ENCODE measurements at regions not wholly inside any gene's neighbourhood (a gene's known extent, or its start where the extent isn't known, plus 50 kb on each side); places are given as distances from the start of the nearest gene placed in this dataset.

DNA sequence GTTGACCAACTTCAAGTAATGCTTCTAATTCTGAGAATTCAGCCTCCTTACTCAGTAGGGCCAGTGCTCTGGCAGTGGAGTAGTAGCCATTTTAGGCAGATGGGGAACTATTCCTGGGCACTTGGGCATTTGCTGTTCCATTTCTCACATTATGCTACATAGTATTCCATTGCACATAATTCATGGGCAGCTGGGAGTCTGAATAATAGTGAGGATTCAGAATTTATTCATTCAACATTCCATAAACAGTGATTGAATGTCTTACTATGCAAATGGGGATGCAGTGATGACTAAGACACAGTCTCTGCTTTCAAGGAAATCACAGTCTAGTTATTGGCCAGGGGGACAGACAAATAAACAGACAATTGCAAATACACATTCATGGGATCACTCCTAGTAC, 301.0 kb upstream of the KCNN2 start:
- Mint-ChIP-seq H3K4me1 (no peaks in the 10 kb centered on the region), H3K36me3 (no peaks in the 10 kb centered on the region)
- ATAC-seq, result no peak

DNA sequence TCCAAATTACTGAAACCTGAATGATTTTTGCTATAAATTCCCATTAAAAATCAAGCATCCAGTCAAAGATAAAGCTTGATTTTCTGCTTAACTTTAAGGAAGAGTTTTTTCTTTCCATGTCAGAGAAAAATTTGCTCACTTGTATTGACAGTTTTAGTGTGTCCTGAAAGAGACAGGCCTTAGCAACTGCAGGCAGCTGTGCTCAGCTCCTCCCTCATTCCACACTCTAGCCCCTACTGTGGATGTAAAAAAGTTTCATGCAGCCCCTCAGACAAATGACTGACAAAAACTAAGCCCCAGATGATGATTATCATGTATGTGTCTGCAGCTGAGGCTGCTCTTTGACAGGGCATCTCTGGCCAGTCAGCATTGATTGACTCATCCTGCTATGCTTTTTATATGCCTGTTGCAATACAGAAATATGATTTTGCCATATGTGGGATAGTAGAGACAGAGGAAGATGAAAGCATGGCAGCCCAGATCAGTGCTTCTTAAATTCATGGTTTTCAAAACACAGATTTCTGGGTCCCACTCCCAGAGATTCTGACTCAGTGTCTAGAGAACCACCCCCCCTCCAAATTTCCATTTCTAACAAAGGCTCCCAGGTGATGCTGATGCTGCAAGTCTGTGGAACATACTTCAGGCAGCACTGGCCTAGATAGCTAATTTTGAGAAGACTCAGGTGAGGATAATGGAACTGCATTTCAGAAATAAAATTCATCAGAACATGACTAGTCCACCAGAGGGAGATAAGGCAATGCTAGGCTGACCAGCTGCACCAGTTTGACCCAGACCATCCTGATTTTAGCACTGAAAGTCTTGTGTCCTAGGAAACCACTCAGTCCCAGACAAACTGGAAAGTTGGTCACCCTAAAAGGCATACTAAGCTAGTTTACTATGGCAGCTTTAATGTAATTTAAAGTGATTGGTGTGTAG, 298.7 kb upstream of the KCNN2 start:
- no peaks in the 10 kb centered on the region for H3K36me3 Mint-ChIP-seq
- no peak overlapping the region for H3K27ac Mint-ChIP-seq
- no peak for ATAC-seq
- H3K4me3 Mint-ChIP-seq, result no peak overlapping the region
- peaks cover 12% of the 10 kb centered on the region for H3K27me3 Mint-ChIP-seq
- H3K9me3 Mint-ChIP-seq, result no peaks in the 10 kb centered on the region
- no peaks in the 10 kb centered on the region for H3K4me1 Mint-ChIP-seq

More for the DNA sequence above, 301.0 kb upstream of the KCNN2 start:
- H3K9me3 Mint-ChIP-seq, result no peaks in the 10 kb centered on the region
- no peak overlapping the region for H3K4me3 Mint-ChIP-seq
- no peak overlapping the region for H3K27ac Mint-ChIP-seq
- H3K27me3 Mint-ChIP-seq, result peaks cover 28% of the 10 kb centered on the region

DNA sequence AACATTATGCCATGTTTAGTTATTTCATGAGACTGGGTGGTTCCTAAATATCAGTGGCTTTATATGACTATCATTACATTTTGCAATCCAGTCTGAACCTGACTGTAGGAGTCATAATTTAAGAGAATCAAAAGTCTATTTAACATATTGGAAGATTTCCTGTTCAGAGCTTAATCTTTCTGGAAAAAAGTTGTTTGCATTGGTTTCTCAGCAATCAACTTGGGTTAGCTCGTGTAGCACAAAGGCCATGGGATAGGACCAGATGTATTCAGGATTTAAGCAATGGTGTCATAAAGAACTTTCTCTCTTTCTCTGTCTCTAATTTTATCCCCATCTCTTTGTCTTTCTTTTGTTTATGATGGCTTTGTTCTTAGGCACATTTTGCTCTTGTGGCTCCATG, 296.0 kb upstream of the KCNN2 start:
- Mint-ChIP-seq H3K4me1 (no peaks in the 10 kb centered on the region), H3K36me3 (no peaks in the 10 kb centered on the region), H3K4me3 (no peak overlapping the region), H3K27ac (no peak overlapping the region), H3K9me3 (no peaks in the 10 kb centered on the region), H3K27me3 (no peaks in the 10 kb centered on the region)
- ATAC-seq, result no peak

DNA sequence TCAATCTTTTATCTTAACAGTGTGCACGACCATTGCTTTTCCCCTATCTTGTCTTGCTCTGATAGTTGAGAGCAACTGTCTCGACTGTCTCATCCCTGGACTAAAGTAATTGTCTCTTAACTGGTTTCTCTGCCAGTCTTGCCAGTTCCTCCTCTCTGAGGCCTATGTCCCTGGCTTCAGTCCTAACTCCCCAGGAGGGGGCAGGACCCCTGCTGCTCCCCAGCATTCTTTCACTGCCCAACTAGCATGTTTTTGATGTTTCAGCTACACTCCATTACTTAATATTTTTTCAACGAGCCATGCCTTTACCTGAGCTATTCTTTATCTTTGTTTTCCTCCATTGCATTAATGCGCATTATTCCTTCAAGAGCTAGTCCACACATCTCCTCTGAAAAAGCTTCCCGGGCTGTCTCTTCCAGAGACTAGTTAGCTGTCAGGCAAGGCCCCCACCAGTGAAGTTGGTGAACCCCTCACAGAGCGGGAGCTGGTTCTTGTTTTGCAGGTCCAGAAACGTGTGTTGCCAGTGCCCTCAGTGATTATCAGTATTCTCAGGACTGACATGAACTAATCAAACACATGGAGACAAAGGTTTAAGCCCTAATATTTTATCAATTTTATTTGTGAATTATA, 291.7 kb upstream of the KCNN2 start:
- Mint-ChIP-seq H3K4me1 (no peaks in the 10 kb centered on the region), H3K27ac (no peak overlapping the region), H3K9me3 (no peaks in the 10 kb centered on the region), H3K27me3 (no peaks in the 10 kb centered on the region), H3K4me3 (no peak overlapping the region), H3K36me3 (no peaks in the 10 kb centered on the region)
- ATAC-seq, result no peak

DNA sequence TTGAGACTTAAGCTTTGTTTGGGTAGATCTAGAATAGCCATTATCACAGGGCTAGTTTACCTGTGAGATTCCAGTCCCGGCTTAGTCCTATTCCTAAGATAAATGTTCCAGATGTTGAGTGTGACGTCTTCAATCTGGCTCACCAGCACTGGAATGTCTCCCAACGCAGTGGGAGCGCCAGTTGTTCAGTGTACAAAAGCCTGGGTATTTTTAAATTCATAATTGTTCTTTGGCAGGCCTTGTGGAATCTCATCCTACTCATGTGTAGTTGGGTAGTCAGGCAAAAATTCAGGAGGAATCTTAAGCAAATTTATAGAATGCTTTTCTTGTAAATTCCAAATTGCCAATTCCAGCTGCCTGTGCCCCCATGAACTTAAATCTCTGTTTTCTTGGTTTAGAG, 272.6 kb upstream of the KCNN2 start:
- H3K4me1 Mint-ChIP-seq, result no peaks in the 10 kb centered on the region
- no peak for ATAC-seq
- no peak overlapping the region for H3K27ac Mint-ChIP-seq
- H3K4me3 Mint-ChIP-seq, result no peak overlapping the region
- no peaks in the 10 kb centered on the region for H3K27me3 Mint-ChIP-seq
- no peaks in the 10 kb centered on the region for H3K36me3 Mint-ChIP-seq
- H3K9me3 Mint-ChIP-seq, result peaks cover 16% of the 10 kb centered on the region

DNA sequence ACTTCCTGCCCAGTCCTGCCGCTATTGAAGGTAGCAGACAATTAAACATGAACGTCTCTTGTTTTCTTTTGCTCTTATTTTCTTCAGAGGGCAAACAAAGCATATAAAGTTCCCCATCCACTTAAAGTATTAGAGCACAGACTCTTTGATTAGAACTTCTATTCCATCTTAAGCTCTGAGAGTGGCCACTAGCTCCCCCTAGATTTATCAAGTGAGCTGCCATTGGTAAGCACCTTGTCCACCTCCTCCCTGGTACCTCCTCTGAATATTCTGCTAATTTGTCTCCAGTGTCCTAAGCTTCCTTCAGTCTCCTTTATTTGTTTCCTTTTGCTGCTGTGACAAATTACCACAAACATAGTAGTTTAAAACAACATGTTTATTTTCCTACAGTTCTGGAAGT, 264.3 kb upstream of the KCNN2 start:
- no peak for ATAC-seq
- no peaks in the 10 kb centered on the region for H3K4me1 Mint-ChIP-seq
- H3K27me3 Mint-ChIP-seq, result no peaks in the 10 kb centered on the region
- peaks cover 7% of the 10 kb centered on the region for H3K9me3 Mint-ChIP-seq
- H3K36me3 Mint-ChIP-seq, result no peaks in the 10 kb centered on the region
- no peak overlapping the region for H3K27ac Mint-ChIP-seq
- H3K4me3 Mint-ChIP-seq, result no peak overlapping the region

DNA sequence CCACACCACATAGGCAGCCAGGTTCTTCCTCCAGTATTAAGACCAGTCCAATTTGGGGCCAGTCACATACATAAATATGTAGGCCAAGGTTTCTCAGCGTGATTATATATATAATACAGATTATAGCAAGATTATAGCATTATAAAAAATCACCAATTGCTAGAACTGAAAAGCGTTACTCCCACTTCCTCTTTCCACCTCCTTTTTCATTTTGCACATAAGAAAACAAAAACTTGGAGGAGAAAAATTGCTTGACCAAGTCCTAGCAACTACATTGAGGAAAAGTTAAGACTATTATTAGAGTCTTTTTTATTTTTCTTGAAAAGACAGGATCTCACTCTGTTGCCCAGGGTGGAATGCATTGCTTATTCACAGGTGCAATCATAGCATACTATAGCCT, 262.7 kb upstream of the KCNN2 start:
- Mint-ChIP-seq H3K4me3 (no peak overlapping the region), H3K27me3 (no peaks in the 10 kb centered on the region), H3K27ac (no peak overlapping the region), H3K4me1 (no peaks in the 10 kb centered on the region), H3K9me3 (peaks cover 2% of the 10 kb centered on the region), H3K36me3 (no peaks in the 10 kb centered on the region)
- no peak for ATAC-seq

DNA sequence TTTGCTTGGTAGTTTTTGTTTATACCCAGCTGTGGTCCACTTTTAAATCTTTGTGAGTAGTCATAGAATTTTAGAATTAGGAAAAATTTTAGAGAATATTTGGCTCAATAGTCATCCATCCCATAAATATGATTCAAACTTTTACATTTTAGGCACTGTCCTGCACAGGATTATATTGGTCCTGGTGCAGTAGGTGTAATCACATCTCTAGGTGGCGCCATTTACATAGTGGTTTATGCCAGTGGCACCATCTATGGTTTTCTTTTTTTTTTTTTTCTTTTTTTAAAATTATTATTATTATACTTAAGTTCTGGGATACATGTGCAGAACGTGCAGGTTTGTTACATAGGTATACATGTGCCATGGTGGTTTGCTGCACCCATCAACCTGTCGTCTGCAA, 260.7 kb upstream of the KCNN2 start:
- H3K27ac Mint-ChIP-seq, result no peak overlapping the region
- no peak overlapping the region for H3K4me3 Mint-ChIP-seq
- H3K27me3 Mint-ChIP-seq, result no peaks in the 10 kb centered on the region
- H3K36me3 Mint-ChIP-seq, result no peaks in the 10 kb centered on the region
- ATAC-seq, result no peak
- no peaks in the 10 kb centered on the region for H3K4me1 Mint-ChIP-seq
- H3K9me3 Mint-ChIP-seq, result peaks cover 2% of the 10 kb centered on the region

DNA sequence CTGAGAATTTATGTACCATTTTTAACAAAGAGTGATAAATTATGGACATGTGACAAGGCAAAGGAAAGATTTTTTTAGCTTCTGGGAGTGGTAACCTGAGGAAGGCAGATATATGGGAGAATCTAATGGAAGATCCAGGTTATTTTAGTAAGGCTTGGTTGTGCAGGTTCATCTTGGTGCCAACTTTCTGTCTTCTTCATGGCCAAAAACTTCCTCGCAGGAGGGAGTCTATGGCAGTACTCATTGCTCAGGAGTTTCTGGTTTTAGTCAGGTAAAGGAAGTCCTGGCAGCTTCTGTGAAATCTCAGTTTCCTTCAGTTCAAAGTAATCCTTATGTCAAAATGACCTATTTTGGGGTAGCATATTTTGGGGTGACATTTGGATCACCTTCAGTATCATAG, 248.3 kb upstream of the KCNN2 start:
- ATAC-seq, result no peak
- Mint-ChIP-seq H3K27ac (no peak overlapping the region), H3K4me3 (no peak overlapping the region), H3K9me3 (no peaks in the 10 kb centered on the region), H3K4me1 (no peaks in the 10 kb centered on the region), H3K27me3 (no peaks in the 10 kb centered on the region), H3K36me3 (no peaks in the 10 kb centered on the region)

DNA sequence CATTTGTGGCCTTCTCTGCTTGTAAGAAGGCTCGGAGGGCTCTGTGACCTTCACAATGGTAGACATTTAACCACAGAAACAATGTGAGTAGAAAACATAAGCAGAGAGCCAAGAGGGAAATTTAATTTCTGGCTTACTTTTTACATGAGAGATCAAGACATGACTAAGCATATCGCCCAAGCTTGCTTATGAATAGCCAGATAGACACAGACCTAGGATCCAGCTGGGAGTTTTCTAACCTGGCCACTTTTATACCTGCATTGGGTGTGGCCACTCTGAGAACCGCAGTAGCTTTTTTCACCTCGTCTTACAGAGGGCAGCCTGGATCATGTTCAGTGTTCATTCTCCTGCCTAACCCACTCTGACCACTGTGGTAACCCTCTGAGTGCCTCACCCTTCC, 244.9 kb upstream of the KCNN2 start:
- Mint-ChIP-seq H3K36me3 (no peaks in the 10 kb centered on the region), H3K4me1 (no peaks in the 10 kb centered on the region), H3K9me3 (no peaks in the 10 kb centered on the region), H3K27ac (no peak overlapping the region), H3K27me3 (no peaks in the 10 kb centered on the region), H3K4me3 (no peak overlapping the region)
- no peak for ATAC-seq

DNA sequence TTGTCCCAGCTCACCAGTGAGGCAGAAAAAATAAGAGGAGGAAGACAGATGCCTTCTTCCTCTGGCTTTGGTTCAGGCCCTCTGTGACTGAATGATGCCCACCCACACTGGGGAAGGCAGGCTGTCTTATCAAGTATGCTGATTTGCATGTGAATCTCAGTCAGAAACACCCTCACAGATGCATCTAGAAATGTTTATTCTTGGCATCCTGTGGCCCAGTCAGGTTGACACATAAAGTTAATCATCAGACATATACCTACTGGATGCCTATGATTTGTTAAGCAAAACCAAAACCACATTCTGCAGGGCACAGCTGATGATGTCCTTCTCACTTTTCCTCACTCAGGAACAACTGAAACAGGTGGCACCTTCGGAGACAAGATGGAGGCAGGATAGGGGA, 243.4 kb upstream of the KCNN2 start:
- ATAC-seq, result no peak
- no peaks in the 10 kb centered on the region for H3K9me3 Mint-ChIP-seq
- H3K27ac Mint-ChIP-seq, result no peak overlapping the region
- no peaks in the 10 kb centered on the region for H3K36me3 Mint-ChIP-seq
- no peaks in the 10 kb centered on the region for H3K27me3 Mint-ChIP-seq
- H3K4me1 Mint-ChIP-seq, result no peaks in the 10 kb centered on the region
- no peak overlapping the region for H3K4me3 Mint-ChIP-seq

DNA sequence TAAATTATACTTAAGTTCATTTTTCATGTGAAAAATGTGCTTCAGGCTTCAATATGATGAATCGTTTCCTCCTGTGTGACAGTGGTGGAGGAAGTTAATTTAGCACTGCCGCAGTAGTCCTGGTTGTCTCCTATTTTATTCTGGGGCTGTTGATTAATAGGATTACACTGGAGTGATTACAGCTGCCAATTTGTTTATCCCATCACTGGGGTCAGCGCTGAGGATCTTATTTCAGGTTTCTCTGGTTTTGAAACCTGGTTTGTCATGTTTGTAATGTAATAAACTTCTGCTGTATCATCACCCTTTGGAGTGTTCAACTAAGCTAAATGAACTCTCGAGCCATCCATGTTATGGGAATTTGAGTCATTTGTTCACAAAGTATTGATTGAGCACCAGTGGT, 241.7 kb upstream of the KCNN2 start:
- Mint-ChIP-seq H3K27ac (no peak overlapping the region), H3K27me3 (no peaks in the 10 kb centered on the region), H3K9me3 (no peaks in the 10 kb centered on the region), H3K4me1 (no peaks in the 10 kb centered on the region), H3K36me3 (no peaks in the 10 kb centered on the region), H3K4me3 (no peak overlapping the region)
- no peak for ATAC-seq

DNA sequence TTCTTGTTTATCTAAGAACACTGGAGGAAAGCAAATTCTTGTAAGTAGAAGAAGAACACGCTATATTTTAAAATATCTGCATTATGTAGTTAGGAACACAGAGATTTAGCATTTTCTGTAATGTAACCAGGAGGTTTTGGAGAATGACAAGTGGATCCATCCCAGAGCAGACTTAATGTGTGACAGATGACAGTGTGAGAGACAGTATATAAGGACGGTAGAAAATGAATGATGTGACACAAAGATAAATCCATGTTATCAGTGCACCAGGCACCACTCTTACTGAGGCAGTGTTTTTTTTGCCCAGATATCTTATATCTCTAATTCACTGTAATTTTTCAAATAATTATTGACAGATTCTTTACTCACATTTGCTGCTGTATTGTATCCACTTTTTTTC, 239.0 kb upstream of the KCNN2 start:
- Mint-ChIP-seq H3K9me3 (peaks cover 3% of the 10 kb centered on the region), H3K36me3 (no peaks in the 10 kb centered on the region), H3K27me3 (no peaks in the 10 kb centered on the region), H3K27ac (no peak overlapping the region), H3K4me1 (no peaks in the 10 kb centered on the region), H3K4me3 (no peak overlapping the region)
- no peak for ATAC-seq

DNA sequence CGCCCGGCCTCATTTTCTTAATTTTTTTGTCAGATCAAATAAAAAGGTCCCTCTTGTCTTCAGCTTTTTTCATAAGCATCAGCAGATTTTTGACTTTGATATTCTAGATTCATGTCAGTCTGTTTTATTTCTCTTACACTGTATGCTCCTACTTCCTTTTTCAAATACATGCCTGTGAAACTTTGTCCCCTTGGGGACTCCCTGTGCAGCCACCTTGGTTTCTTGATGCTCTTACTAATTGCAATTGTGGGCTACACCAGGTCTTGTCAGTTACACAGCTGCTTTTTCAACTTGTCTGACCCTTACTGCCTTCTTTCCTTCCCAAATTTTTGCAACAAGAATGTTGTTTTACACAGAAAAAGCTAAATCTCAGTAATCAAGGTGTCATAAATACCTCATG, 238.2 kb upstream of the KCNN2 start:
- H3K9me3 Mint-ChIP-seq, result peaks cover 6% of the 10 kb centered on the region
- no peak for ATAC-seq
- no peak overlapping the region for H3K4me3 Mint-ChIP-seq
- no peaks in the 10 kb centered on the region for H3K27me3 Mint-ChIP-seq
- H3K36me3 Mint-ChIP-seq, result no peaks in the 10 kb centered on the region
- no peaks in the 10 kb centered on the region for H3K4me1 Mint-ChIP-seq
- H3K27ac Mint-ChIP-seq, result no peak overlapping the region

DNA sequence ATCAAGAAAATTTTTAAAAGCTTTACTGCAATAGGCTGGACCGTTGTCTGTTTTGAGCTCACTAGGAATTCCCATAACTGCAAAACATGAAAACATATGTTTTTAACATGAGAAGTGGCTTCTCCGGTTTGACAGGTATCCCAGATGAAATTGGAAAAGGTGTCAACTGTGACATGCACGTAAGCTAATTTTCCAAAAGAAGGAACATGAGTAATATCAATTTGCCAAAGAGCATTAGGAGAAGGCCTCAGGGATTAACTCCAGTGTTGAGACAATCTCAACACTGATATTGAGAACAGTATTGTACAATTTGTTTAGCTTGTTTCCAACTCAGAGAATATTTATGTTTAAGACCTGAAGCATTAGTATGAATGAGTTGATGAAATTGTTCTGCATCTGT, 215.5 kb upstream of the KCNN2 start:
- H3K4me1 Mint-ChIP-seq, result no peaks in the 10 kb centered on the region

DNA sequence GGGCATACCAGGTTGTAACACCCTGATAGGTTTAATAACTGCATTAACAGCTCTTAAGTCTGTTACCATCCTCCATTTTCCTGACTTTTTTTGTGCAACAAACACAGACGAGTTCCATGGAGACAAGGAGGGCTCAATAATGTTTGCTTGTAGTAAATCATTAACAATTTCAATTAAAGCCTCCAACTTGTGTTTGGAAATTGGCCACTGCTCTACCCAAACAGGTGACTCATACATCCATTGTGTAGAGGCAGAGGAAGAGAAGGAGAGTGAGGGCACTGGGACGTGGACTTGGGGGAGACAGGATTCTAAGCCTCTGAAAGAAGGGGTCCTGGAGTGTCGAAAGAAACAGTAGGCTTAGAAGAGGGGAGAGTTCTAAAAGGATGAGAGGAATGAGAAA, 213.6 kb upstream of the KCNN2 start:
- peaks cover 21% of the 10 kb centered on the region for H3K9me3 Mint-ChIP-seq
- no peaks in the 10 kb centered on the region for H3K27me3 Mint-ChIP-seq
- H3K4me1 Mint-ChIP-seq, result no peaks in the 10 kb centered on the region
- ATAC-seq, result no peak
- H3K27ac Mint-ChIP-seq, result no peak overlapping the region
- H3K4me3 Mint-ChIP-seq, result no peak overlapping the region
- H3K36me3 Mint-ChIP-seq, result no peaks in the 10 kb centered on the region

More for the DNA sequence above, 215.5 kb upstream of the KCNN2 start:
- H3K9me3 Mint-ChIP-seq, result peaks cover 16% of the 10 kb centered on the region
- H3K27ac Mint-ChIP-seq, result no peak overlapping the region
- no peaks in the 10 kb centered on the region for H3K27me3 Mint-ChIP-seq
- H3K4me3 Mint-ChIP-seq, result no peak overlapping the region
- no peaks in the 10 kb centered on the region for H3K36me3 Mint-ChIP-seq
- ATAC-seq, result no peak

Measured in stimulated activated memory B cell treated with anti-CD40 and anti-IgM and Interleukin-4, amounts not matched to agents 10 μg/mL and 1 μg/mL and 100 μg/mL, for 72 hours (primary cell).